Astrocyte (in vitro differentiated cells and primary cell): ENCODE measurements at regions not wholly inside any gene's neighbourhood (a gene's known extent, or its start where the extent isn't known, plus 50 kb on each side); places are given as distances from the start of the nearest gene placed in this dataset.

ENCODE experiments used
- DNase-seq: peaks from one replicate; pipeline ENCODE4 v3.0.0-alpha.2; 2010; ENCODE audit warnings: low read depth
- FAIRE-seq: peaks from 2 replicates; lab custom pipeline; 2011; peaks lifted over from hg19 to GRCh38; lab: Jason Lieb, UNC
- H2AFZ ChIP-seq: 2 replicates; pipeline ENCODE4 v1.6.0; 2012; ENCODE audit warnings: low read depth, low read length, inconsistent platforms
- H3K27ac ChIP-seq: 2 replicates; pipeline ENCODE4 v1.5.1; 2011; ENCODE audit warnings: low read depth, low read length, inconsistent platforms
- H3K27me3 ChIP-seq: 2 replicates; pipeline ENCODE4 v1.6.0; 2011; ENCODE audit warnings: low read length, inconsistent platforms; ENCODE audit not compliant: insufficient read depth
- H3K36me3 ChIP-seq: 2 replicates; pipeline ENCODE4 v1.5.1; 2011; ENCODE audit warnings: low read length, inconsistent platforms; ENCODE audit not compliant: insufficient read depth
- H3K4me1 ChIP-seq: 2 replicates; pipeline ENCODE4 v1.5.1; 2011; ENCODE audit warnings: low read length, inconsistent platforms; ENCODE audit not compliant: insufficient read depth
- H3K4me2 ChIP-seq: 2 replicates; pipeline ENCODE4 v1.6.0; 2012; ENCODE audit warnings: low read length, inconsistent platforms
- H3K4me3 ChIP-seq: 2 replicates; pipeline ENCODE4 v1.5.1; 2011; ENCODE audit warnings: low read depth, mild to moderate bottlenecking, low read length, inconsistent platforms; ENCODE audit not compliant: insufficient read depth
- H3K79me2 ChIP-seq: 2 replicates; pipeline ENCODE4 v1.6.0; 2012; ENCODE audit warnings: mild to moderate bottlenecking, low read length, inconsistent platforms; ENCODE audit not compliant: insufficient read depth
- H3K9ac ChIP-seq: 2 replicates; pipeline ENCODE4 v1.6.0; 2012; ENCODE audit warnings: mild to moderate bottlenecking, low read length, inconsistent platforms
- H3K9me3 ChIP-seq: 2 replicates; pipeline ENCODE4 v1.5.1; 2012; ENCODE audit warnings: low read depth, mild to moderate bottlenecking, low read length, inconsistent platforms; ENCODE audit not compliant: insufficient read depth
- H4K20me1 ChIP-seq: 2 replicates; pipeline ENCODE4 v1.6.0; 2012; ENCODE audit warnings: low read length, inconsistent platforms; ENCODE audit not compliant: insufficient read depth
- H3K27ac Mint-ChIP-seq: one replicate; pipeline ENCODE4 v1.8.0; 2021; ENCODE audit warnings: mild to moderate bottlenecking, mixed read lengths; ENCODE audit not compliant: unreplicated experiment
- H3K27me3 Mint-ChIP-seq: one replicate; pipeline ENCODE4 v1.8.0; 2021; ENCODE audit warnings: low read depth, mixed read lengths; ENCODE audit not compliant: unreplicated experiment
- H3K36me3 Mint-ChIP-seq: one replicate; pipeline ENCODE4 v1.8.0; 2021; ENCODE audit warnings: low read depth, mixed read lengths; ENCODE audit not compliant: unreplicated experiment
- H3K4me1 Mint-ChIP-seq: one replicate; pipeline ENCODE4 v1.8.0; 2021; ENCODE audit warnings: low read depth, mixed read lengths; ENCODE audit not compliant: unreplicated experiment
- H3K4me3 Mint-ChIP-seq: one replicate; pipeline ENCODE4 v1.8.0; 2021; ENCODE audit warnings: mild to moderate bottlenecking, moderate library complexity, mixed read lengths; ENCODE audit not compliant: unreplicated experiment
- H3K9me3 Mint-ChIP-seq: one replicate; pipeline ENCODE4 v1.8.0; 2021; ENCODE audit warnings: mild to moderate bottlenecking, mixed read lengths; ENCODE audit not compliant: unreplicated experiment
- EZH2 ChIP-seq: IDR thresholded peaks from 2 replicates; pipeline ENCODE4 v1.6.1; 2012; ENCODE audit warnings: mild to moderate bottlenecking, low read length, inconsistent platforms; ENCODE audit not compliant: insufficient read depth
- TF ChIP-seq, protein P1 (sequence below): IDR thresholded peaks from 2 replicates; pipeline ENCODE4 v1.5.1; 2011; ENCODE audit warnings: low read depth, mild to moderate bottlenecking, inconsistent platforms, low read length, moderate library complexity; ENCODE audit not compliant: insufficient read depth

- Histone ChIP-seq H3K4me1 (no peaks in the 10 kb centered on the region), H3K36me3 (no peaks in the 10 kb centered on the region), H3K27ac (no peak overlapping the region), H3K27me3 (no peaks in the 10 kb centered on the region), H3K4me3 (no peak overlapping the region), H3K9me3 (no peaks in the 10 kb centered on the region), H2AFZ (no peak overlapping the region), H3K9ac (no peak overlapping the region), H4K20me1 (no peaks in the 10 kb centered on the region), H3K4me2 (no peak overlapping the region), H3K79me2 (no peaks in the 10 kb centered on the region)
- peaks cover 26% of the 10 kb centered on the region for H3K4me1 Mint-ChIP-seq
- no peak overlapping the region for H3K4me3 Mint-ChIP-seq
- TF ChIP-seq, protein P1, sequence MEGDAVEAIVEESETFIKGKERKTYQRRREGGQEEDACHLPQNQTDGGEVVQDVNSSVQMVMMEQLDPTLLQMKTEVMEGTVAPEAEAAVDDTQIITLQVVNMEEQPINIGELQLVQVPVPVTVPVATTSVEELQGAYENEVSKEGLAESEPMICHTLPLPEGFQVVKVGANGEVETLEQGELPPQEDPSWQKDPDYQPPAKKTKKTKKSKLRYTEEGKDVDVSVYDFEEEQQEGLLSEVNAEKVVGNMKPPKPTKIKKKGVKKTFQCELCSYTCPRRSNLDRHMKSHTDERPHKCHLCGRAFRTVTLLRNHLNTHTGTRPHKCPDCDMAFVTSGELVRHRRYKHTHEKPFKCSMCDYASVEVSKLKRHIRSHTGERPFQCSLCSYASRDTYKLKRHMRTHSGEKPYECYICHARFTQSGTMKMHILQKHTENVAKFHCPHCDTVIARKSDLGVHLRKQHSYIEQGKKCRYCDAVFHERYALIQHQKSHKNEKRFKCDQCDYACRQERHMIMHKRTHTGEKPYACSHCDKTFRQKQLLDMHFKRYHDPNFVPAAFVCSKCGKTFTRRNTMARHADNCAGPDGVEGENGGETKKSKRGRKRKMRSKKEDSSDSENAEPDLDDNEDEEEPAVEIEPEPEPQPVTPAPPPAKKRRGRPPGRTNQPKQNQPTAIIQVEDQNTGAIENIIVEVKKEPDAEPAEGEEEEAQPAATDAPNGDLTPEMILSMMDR: no peak
- TF ChIP-seq EZH2: no peak
- DNase-seq (peak; percentile 54), FAIRE-seq (no peak)
- H3K9me3 Mint-ChIP-seq: no peaks in the 10 kb centered on the region
- no peaks in the 10 kb centered on the region for H3K36me3 Mint-ChIP-seq
- no peaks in the 10 kb centered on the region for H3K27me3 Mint-ChIP-seq
- no peak overlapping the region for H3K27ac Mint-ChIP-seq
These were observed 868.4 kb upstream of the SOX9 start for GRCh38 chr17:71252436-71252835.

- no peak overlapping the region for H3K9ac ChIP-seq
- no peaks in the 10 kb centered on the region for H3K4me1 ChIP-seq
- no peaks in the 10 kb centered on the region for H3K27me3 ChIP-seq
- TF ChIP-seq, protein P1: no peak
- TF ChIP-seq EZH2: no peak
- H3K27me3 Mint-ChIP-seq: no peaks in the 10 kb centered on the region
- no peaks in the 10 kb centered on the region for H3K36me3 ChIP-seq
- H3K9me3 ChIP-seq: no peaks in the 10 kb centered on the region
- H3K4me2 ChIP-seq: no peak overlapping the region
- no peak overlapping the region for H3K27ac Mint-ChIP-seq
- H3K27ac ChIP-seq: no peak overlapping the region
- DNase-seq: no peak
- H4K20me1 ChIP-seq: no peaks in the 10 kb centered on the region
- H3K4me1 Mint-ChIP-seq: peaks cover 16% of the 10 kb centered on the region
- H3K36me3 Mint-ChIP-seq: no peaks in the 10 kb centered on the region
- H2AFZ ChIP-seq: no peak overlapping the region
- no peak for FAIRE-seq
- no peak overlapping the region for H3K4me3 Mint-ChIP-seq
- H3K4me3 ChIP-seq: no peak overlapping the region
- no peaks in the 10 kb centered on the region for H3K9me3 Mint-ChIP-seq
- no peaks in the 10 kb centered on the region for H3K79me2 ChIP-seq
These were observed 863.7 kb upstream of the SOX9 start for GRCh38 chr17:71257096-71257495.

- Histone ChIP-seq H3K36me3 (no peaks in the 10 kb centered on the region), H3K27me3 (no peaks in the 10 kb centered on the region), H3K9me3 (no peaks in the 10 kb centered on the region), H3K79me2 (no peaks in the 10 kb centered on the region), H3K4me3 (no peak overlapping the region), H3K27ac (no peak overlapping the region), H3K9ac (no peak overlapping the region), H3K4me1 (no peaks in the 10 kb centered on the region), H4K20me1 (no peaks in the 10 kb centered on the region), H2AFZ (no peak overlapping the region), H3K4me2 (no peak overlapping the region)
- Mint-ChIP-seq H3K27me3 (no peaks in the 10 kb centered on the region), H3K36me3 (no peaks in the 10 kb centered on the region), H3K4me1 (peaks cover 11% of the 10 kb centered on the region), H3K27ac (peak overlapping the region; percentile 66), H3K9me3 (no peaks in the 10 kb centered on the region), H3K4me3 (no peak overlapping the region)
- peak; percentile 67 for DNase-seq
- TF ChIP-seq, protein P1: no peak
- TF ChIP-seq EZH2: no peak
- peak; percentile 54 for FAIRE-seq
These were observed 860.4 kb upstream of the SOX9 start for GRCh38 chr17:71260366-71260940.
